H1 (cell line): ENCODE measurements at regions not wholly inside any gene's neighbourhood (a gene's known extent, or its start where the extent isn't known, plus 50 kb on each side); places are given as distances from the start of the nearest gene placed in this dataset.

ENCODE experiments used
- CBX8 ChIP-seq: fragments of 300-800, 300-1000 bp; sonication (generic); IDR thresholded peaks from 2 replicates; pipeline ENCODE4 v1.7.1; 2016; ENCODE audit warnings: low read depth, low read length, borderline replicate concordance
- CEBPB ChIP-seq: IDR thresholded peaks from 2 replicates; pipeline ENCODE4 v1.6.1; 2012; ENCODE audit warnings: low read depth, low read length
- EP300 ChIP-seq, 2 experiments: IDR thresholded peaks; 1 replicate in 1 of 2; 2 replicates in 1 of 2; pipeline ENCODE4 v1.6.1; 2011 to 2012; ENCODE audit warnings: low read depth in 2 of 2, low read length in 2 of 2, mild to moderate bottlenecking in 2 of 2, borderline replicate concordance in 1 of 2, inconsistent platforms in 1 of 2, moderate library complexity in 1 of 2
- TAF7 ChIP-seq: optimal IDR thresholded peaks from 2 replicates; pipeline ENCODE3; 2011; ENCODE audit warnings: low read depth, mild to moderate bottlenecking, inconsistent platforms, low read length, moderate library complexity, borderline replicate concordance

DNA sequence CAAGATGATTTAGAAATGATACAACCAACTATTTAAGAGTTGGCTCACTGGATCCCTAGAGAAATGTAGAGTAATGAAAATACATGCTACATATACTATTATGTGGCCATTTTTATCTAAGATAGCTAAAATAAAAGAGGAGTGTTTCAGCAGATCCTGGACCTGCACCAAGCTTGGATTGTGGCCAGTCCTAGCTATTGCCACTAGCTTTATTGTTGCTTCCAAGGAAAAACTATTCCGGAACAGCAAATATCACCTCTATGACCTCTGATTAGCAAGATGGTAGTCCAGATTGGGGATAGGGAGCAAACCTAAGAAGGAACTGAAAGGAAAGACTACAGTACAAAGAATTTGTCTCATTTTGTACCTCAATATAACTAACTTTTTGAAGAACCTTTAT is 63.7 kb upstream of the NDN start (continued):
- TF ChIP-seq TAF7 (no peak), CBX8 (no peak), EP300 (IDR thresholded peaks at IDR 0.05; ENCODE audit: borderline replicate concordance in 1 of 2, low read depth in 2 of 2, low read length in 2 of 2) (no peak), CEBPB (no peak)
